ENCODE measurements at regions not wholly inside any gene's neighbourhood (a gene's known extent, or its start where the extent isn't known, plus 50 kb on each side); places are given as distances from the start of the nearest gene placed in this dataset.
A peak's percentile ranks its signal among the peaks of the same experiment; 100 is the strongest.

DNA sequence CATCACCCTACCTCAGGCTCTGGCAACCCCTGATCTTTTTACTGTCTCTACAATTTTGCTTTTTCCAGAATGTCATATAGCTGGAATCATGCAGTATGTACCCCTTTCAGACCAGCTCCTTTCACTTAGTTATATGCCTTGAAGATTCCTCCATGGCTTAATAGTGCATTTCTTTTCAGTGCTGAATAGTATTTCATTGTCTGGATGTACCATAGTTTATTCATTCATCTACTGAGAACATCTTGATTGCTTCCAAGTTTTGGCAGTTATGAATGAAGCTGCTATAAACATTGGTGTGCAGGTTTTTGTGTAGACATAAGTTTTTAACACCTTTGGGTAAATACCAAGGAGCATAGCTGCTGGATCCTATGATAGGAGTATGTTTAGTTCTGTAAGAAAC is 50.8 kb upstream of the ANP32A start:
- TF ChIP-seq, protein P1, sequence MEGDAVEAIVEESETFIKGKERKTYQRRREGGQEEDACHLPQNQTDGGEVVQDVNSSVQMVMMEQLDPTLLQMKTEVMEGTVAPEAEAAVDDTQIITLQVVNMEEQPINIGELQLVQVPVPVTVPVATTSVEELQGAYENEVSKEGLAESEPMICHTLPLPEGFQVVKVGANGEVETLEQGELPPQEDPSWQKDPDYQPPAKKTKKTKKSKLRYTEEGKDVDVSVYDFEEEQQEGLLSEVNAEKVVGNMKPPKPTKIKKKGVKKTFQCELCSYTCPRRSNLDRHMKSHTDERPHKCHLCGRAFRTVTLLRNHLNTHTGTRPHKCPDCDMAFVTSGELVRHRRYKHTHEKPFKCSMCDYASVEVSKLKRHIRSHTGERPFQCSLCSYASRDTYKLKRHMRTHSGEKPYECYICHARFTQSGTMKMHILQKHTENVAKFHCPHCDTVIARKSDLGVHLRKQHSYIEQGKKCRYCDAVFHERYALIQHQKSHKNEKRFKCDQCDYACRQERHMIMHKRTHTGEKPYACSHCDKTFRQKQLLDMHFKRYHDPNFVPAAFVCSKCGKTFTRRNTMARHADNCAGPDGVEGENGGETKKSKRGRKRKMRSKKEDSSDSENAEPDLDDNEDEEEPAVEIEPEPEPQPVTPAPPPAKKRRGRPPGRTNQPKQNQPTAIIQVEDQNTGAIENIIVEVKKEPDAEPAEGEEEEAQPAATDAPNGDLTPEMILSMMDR (IDR thresholded peaks at IDR 0.05; ENCODE audit: extremely low read depth, insufficient read depth, missing control alignments) = no peak
- DNase-seq (ENCODE audit: low spot score) = no peak
- in situ Hi-C loops (cut with MboI; ENCODE audit: low pct_unique_long_range_greater_than_20kb, low sequenced_read_pairs, unreplicated experiment) = no loop called here

DNA sequence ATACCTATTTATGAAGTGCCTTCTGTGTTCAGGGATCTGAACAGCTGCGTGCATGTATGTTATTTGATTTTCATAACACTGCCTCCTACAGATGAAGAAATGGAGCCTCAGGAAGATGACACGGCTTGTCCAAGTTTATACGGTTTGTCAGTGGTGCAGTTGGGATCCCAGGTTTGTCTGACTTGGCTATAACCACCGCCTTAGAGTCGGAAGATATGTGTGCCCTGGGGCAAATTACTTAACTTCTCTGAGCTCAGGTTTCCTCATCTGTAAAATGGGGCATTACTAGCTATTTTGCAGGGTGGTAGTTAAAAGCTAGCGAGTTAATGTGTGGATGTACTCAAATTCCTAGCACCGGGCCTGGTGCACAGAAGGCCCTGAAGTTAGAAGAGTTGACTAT is 54.1 kb upstream of the ANP32A start:
- no peak for DNase-seq (ENCODE audit: low spot score)
- TF ChIP-seq, protein P1 (IDR thresholded peaks at IDR 0.05; ENCODE audit: extremely low read depth, insufficient read depth, missing control alignments) = no peak
- in situ Hi-C loops (cut with MboI; ENCODE audit: low pct_unique_long_range_greater_than_20kb, low sequenced_read_pairs, unreplicated experiment) = loop anchor here (25.0 kb wide), 1 partner anchor 312 kb away; no protein-coding TSS in a partner anchor

DNA sequence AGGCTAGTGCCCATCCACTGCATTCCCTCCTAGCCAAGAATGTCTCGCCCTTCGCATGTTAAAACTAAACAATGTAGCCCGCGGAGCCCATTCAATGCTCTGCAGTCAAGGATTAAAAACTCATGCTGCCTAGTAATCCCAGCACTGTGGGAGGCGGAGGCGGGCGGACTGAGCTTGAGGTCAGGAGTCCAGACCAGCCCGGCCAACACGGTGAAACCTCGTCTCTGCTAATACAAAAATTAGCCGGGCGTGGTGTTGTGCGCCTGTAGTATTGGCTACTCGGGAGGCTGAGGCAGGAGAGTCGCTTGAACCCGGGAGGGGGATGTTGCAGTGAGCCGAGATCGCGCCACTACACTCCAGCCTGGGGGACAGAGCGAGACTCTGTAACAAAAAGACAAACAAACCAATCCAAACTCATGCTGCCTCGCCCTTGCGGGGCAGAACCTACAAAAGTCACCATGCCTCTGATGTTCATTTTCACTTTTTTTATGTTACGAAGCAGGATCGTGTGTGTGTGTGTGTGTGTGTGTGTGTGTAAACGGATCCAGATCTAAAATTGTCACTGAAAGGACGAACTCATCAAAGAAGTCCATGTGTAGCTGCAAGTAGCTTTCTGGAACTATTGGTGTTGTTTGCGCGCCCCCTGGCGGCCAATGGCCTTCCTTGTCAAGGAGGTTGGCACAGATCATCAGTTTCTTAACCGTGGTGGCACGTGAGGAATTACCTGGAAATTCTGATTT is 54.8 kb upstream of the SPESP1 start:
- peak; percentile 83 for DNase-seq (ENCODE audit: low spot score)
- in situ Hi-C loops (cut with MboI; ENCODE audit: low pct_unique_long_range_greater_than_20kb, low sequenced_read_pairs, unreplicated experiment) = loop anchor here (25.0 kb wide), 1 partner anchor 313 kb away; no protein-coding TSS in a partner anchor
- TF ChIP-seq, protein P1 (IDR thresholded peaks at IDR 0.05; ENCODE audit: extremely low read depth, insufficient read depth, missing control alignments) = peak; percentile 92

DNA sequence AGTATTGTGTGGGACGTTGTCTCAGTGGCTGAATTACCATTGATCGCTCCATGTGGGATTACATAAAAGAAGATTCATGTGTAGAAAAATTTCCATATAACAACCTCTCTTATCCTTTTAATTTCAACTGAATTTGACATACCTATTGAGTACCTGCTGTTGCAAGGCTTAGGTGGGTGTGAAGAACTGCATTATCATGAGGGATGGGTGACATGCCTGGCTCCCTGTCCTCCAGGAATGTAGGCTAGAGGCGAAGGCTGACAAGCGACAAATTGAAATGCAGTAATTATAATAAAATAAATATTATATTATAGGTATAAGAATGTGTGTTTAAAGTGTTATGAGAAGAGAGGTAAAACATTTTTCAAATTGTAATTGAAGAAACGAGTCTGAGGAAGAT is 52.7 kb upstream of the SPESP1 start:
- TF ChIP-seq, protein P1 (IDR thresholded peaks at IDR 0.05; ENCODE audit: extremely low read depth, insufficient read depth, missing control alignments) = no peak
- in situ Hi-C loops (cut with MboI; ENCODE audit: low pct_unique_long_range_greater_than_20kb, low sequenced_read_pairs, unreplicated experiment) = loop anchor here (25.0 kb wide), 1 partner anchor 315 kb away; no protein-coding TSS in a partner anchor
- DNase-seq (ENCODE audit: low spot score) = no peak

DNA sequence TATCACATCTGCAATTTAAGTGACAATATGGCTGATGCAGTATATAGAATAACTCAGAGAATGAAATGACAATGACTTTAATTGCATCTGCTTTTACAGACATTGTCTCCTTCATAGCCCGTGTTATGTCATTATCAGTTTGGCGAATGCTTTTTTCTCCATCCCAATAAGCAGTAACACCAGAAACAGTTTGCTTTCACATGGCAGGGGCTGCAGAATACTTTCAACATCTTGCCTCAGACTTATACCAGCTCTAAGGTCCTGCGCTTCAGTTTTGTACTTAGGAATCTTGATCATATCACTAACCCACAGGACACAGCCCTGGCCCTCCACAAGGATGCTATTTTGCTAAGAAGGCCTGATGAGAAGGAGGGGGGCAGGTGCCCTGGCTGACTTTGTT is 49.9 kb upstream of the SPESP1 start:
- TF ChIP-seq, protein P1 (IDR thresholded peaks at IDR 0.05; ENCODE audit: extremely low read depth, insufficient read depth, missing control alignments) = no peak
- DNase-seq (ENCODE audit: low spot score) = no peak
- in situ Hi-C loops (cut with MboI; ENCODE audit: low pct_unique_long_range_greater_than_20kb, low sequenced_read_pairs, unreplicated experiment) = loop anchor here (25.0 kb wide), 1 partner anchor 318 kb away; no protein-coding TSS in a partner anchor
